ENCODE measurements at regions not wholly inside any gene's neighbourhood (a gene's known extent, or its start where the extent isn't known, plus 50 kb on each side); places are given as distances from the start of the nearest gene placed in this dataset.

DNA sequence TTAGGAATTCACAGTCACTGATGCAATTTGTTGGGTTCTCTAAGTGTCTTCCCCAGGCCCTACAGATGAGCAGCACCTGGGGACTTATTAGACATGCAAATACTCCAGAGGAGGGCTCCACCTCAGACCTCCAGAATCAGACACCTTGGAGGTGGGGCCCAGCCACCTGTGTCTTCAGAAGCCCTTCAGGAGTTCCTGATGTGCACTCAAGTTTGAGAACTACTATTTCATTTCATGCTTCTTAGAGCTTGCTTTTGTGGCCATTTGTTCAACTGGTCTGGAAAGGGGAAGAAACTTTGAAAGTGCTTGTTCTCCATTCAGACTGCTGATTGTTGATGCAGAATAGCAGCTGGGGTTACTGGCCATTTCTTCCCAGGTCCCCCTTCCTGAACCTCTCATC is 472.0 kb downstream of the COG6 start:
- no peak overlapping the region for H2AFZ ChIP-seq (replicated peaks)
- DNase-seq (ENCODE audit: low spot score), result no peak
- H3K27ac ChIP-seq, result no peak overlapping the region
- no peak overlapping the region for H3K4me3 ChIP-seq
- H3K79me2 ChIP-seq (ENCODE audit: low read depth), result no peaks in the 10 kb centered on the region
- no peaks in the 10 kb centered on the region for H3F3A ChIP-seq (ENCODE audit: low read depth)
- H3K36me3 ChIP-seq, result no peaks in the 10 kb centered on the region
- H3K4me2 ChIP-seq, result no peak overlapping the region
- TF ChIP-seq EZH2 (IDR thresholded peaks at IDR 0.05) (no peak), EZH2phosphoT487 (IDR thresholded peaks at IDR 0.05) (no peak)
- TF ChIP-seq, protein P1, sequence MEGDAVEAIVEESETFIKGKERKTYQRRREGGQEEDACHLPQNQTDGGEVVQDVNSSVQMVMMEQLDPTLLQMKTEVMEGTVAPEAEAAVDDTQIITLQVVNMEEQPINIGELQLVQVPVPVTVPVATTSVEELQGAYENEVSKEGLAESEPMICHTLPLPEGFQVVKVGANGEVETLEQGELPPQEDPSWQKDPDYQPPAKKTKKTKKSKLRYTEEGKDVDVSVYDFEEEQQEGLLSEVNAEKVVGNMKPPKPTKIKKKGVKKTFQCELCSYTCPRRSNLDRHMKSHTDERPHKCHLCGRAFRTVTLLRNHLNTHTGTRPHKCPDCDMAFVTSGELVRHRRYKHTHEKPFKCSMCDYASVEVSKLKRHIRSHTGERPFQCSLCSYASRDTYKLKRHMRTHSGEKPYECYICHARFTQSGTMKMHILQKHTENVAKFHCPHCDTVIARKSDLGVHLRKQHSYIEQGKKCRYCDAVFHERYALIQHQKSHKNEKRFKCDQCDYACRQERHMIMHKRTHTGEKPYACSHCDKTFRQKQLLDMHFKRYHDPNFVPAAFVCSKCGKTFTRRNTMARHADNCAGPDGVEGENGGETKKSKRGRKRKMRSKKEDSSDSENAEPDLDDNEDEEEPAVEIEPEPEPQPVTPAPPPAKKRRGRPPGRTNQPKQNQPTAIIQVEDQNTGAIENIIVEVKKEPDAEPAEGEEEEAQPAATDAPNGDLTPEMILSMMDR (IDR thresholded peaks at IDR 0.05), result no peak
- H3K36me3 Mint-ChIP-seq, result no peaks in the 10 kb centered on the region
- H3K27me3 ChIP-seq, result no peaks in the 10 kb centered on the region
- no peaks in the 10 kb centered on the region for H3K9me3 ChIP-seq (ENCODE audit: low read depth)
- H4K20me1 ChIP-seq (ENCODE audit: low read depth), result no peaks in the 10 kb centered on the region
- no peak overlapping the region for H3K4me3 Mint-ChIP-seq
- H3K4me1 ChIP-seq, result peaks cover 5% of the 10 kb centered on the region
- peaks cover 16% of the 10 kb centered on the region for H3K4me1 Mint-ChIP-seq
- no peaks in the 10 kb centered on the region for H3K27me3 Mint-ChIP-seq (ENCODE audit: insufficient read depth, low read depth)
- H3K27ac Mint-ChIP-seq, result no peak overlapping the region
- peaks cover 7% of the 10 kb centered on the region for H3K9me3 Mint-ChIP-seq
- no peak overlapping the region for H3K9ac ChIP-seq

GRCh38 chr13:40127925-40128324 is 472.5 kb downstream of the COG6 start:
- Histone ChIP-seq H3K4me2 (no peak overlapping the region), H3K79me2 (ENCODE audit: low read depth) (no peaks in the 10 kb centered on the region), H3F3A (ENCODE audit: low read depth) (no peaks in the 10 kb centered on the region), H3K9ac (no peak overlapping the region), H4K20me1 (ENCODE audit: low read depth) (no peaks in the 10 kb centered on the region), H2AFZ (replicated peaks) (no peak overlapping the region), H3K4me3 (no peak overlapping the region), H3K9me3 (ENCODE audit: low read depth) (no peaks in the 10 kb centered on the region), H3K27me3 (no peaks in the 10 kb centered on the region), H3K27ac (no peak overlapping the region), H3K4me1 (peaks cover 5% of the 10 kb centered on the region), H3K36me3 (no peaks in the 10 kb centered on the region)
- TF ChIP-seq EZH2phosphoT487 (IDR thresholded peaks at IDR 0.05) (no peak), EZH2 (IDR thresholded peaks at IDR 0.05) (no peak)
- TF ChIP-seq, protein P1 (IDR thresholded peaks at IDR 0.05), result no peak
- Mint-ChIP-seq H3K36me3 (no peaks in the 10 kb centered on the region), H3K27me3 (ENCODE audit: insufficient read depth, low read depth) (no peaks in the 10 kb centered on the region), H3K4me1 (peaks cover 16% of the 10 kb centered on the region), H3K27ac (no peak overlapping the region), H3K9me3 (peaks cover 7% of the 10 kb centered on the region), H3K4me3 (no peak overlapping the region)
- DNase-seq (ENCODE audit: low spot score), result no peak

- Mint-ChIP-seq H3K4me1 (peaks cover 11% of the 10 kb centered on the region), H3K4me3 (no peak overlapping the region), H3K9me3 (peaks cover 7% of the 10 kb centered on the region), H3K36me3 (no peaks in the 10 kb centered on the region), H3K27me3 (ENCODE audit: insufficient read depth, low read depth) (no peaks in the 10 kb centered on the region), H3K27ac (no peak overlapping the region)
- no peak for TF ChIP-seq EZH2 (IDR thresholded peaks at IDR 0.05)
- no peak for TF ChIP-seq EZH2phosphoT487 (IDR thresholded peaks at IDR 0.05)
- TF ChIP-seq, protein P1 (IDR thresholded peaks at IDR 0.05), result no peak
- Histone ChIP-seq H4K20me1 (ENCODE audit: low read depth) (no peaks in the 10 kb centered on the region), H3K4me2 (no peak overlapping the region), H3K27ac (no peak overlapping the region), H2AFZ (replicated peaks) (no peak overlapping the region), H3K79me2 (ENCODE audit: low read depth) (no peaks in the 10 kb centered on the region), H3K9ac (no peak overlapping the region), H3F3A (ENCODE audit: low read depth) (no peaks in the 10 kb centered on the region), H3K9me3 (ENCODE audit: low read depth) (no peaks in the 10 kb centered on the region), H3K36me3 (no peaks in the 10 kb centered on the region), H3K4me1 (peaks cover 5% of the 10 kb centered on the region), H3K27me3 (no peaks in the 10 kb centered on the region), H3K4me3 (no peak overlapping the region)
- no peak for DNase-seq (ENCODE audit: low spot score)
These were observed 474.0 kb downstream of the COG6 start for GRCh38 chr13:40129467-40129866.
